ENCODE measurements at regions not wholly inside any gene's neighbourhood (a gene's known extent, or its start where the extent isn't known, plus 50 kb on each side); places are given as distances from the start of the nearest gene placed in this dataset.

DNA sequence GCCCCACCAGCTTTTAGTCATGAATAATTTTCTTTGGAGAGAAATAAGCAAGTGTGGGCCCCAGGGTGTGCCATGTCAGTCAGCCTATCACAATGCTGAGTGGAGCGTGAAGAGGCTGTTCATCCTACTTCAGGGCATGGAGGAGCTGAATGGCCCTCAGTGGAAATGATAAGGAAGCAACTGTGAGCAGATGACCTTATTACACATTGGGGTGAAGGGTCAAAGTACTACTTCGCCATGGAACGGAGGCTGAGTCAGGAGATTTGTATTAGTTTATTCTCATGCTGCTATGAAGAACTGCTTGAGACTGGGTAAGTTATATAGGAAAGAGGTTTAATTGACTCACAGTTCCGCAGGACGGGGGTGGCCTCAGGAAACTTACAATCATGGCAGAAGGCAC is 231.0 kb upstream of the ADAMTS16 start:
- no peak for DNase-seq

- DNase-seq = no peak
Measured at GRCh38 chr5:4911646-4912403, 228.3 kb upstream of the ADAMTS16 start.

GRCh38 chr5:4921929-4922328 is 218.2 kb upstream of the ADAMTS16 start:
- DNase-seq = no peak

DNA sequence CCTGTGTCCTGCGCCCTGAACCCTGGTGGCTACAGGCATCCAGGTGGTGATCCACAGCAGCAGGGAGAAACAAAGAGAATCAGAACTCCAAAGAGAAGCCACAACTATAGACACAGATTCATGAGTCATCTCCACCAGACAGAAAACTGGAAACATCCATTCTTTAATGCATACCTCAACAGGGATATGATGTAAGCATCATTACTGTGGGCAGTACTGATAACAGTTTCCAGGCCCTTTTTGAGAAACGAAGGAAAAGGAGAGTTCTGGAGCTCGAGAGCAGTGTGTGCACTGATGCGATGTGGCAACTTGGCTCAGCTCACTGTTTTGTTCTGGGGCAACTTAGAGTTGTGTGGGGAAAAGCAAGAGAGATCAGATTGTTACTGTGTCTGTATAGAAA is 215.6 kb upstream of the ADAMTS16 start:
- no peak for DNase-seq

DNA sequence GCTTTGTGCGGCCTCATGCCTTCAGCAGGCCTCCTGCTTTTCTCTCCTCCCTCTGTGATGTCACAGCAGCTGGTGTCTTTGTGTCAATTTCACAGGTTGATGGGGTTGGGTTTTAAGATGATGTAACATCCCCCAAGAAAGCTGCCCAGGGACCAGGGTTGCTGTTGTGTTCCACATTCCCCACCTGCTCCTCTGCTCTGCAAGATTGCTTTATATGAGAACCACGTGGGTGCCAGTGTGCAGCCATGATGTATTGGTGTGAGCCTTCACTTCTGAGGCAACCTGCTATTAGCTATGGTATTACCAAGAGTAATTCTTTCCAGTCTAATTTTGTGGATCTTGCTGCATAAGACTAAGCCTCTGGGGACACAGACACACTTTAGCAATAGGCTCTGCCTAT is 213.0 kb upstream of the ADAMTS16 start:
- DNase-seq = no peak

GRCh38 chr5:4928409-4928808 is 211.7 kb upstream of the ADAMTS16 start:
- no peak for DNase-seq

GRCh38 chr5:4929092-4929655 is 211.0 kb upstream of the ADAMTS16 start:
- no peak for DNase-seq

DNA sequence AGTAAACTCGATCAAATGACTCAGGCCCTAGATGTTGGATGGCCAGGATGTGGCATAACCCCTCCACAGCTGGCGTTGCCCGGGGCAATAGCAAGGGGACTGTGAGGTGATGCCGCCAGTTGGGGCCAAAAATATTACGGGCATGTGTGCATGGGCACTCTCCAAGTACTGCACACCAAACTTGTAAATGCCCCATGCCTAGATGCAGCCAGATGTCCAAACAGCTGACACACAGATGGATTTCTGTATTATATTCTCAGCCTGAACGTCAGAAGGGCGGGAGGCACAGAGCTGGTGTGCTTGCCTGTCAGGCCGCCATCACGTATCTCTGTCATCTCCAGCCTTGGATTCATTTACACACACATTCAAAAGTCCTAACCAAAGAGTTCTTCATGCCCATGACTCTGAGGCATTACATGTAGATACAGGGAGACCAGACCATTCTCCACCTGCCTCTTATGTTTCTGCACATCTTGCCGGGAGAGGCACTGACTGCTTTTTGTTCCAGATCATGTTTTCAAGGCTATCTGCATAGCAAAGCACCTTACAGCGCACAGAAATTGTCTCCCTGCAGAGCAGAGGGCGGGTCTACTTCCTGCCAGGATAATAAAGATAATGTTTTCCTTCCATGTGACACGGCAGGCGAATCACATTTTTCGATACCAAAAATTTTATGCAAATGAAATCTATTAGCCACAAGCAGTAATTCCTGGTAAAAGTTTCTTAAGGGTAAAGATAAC is 200.9 kb upstream of the ADAMTS16 start:
- no peak for DNase-seq

DNA sequence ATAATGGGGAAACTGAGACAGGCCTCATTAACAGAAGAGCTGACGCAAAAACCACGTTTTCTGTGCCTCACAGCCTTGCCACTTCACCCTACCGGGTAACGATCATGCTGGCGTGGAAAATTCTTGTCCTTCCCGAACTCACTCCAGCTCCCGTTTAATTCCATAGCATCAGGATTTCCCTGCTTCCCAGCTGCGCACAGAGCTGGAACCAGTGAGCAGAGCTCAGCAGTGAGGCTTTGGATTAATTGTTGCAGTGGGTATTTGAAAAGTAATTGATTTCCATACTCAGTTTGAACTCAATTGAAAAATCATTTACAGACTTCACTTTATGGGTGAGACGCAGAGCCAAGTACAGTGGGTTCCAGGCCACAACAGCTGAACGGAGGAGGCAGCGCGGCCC is 199.0 kb upstream of the ADAMTS16 start:
- no peak for DNase-seq

GRCh38 chr5:4941957-4942830 is 197.9 kb upstream of the ADAMTS16 start:
- DNase-seq = peak; percentile 8

DNA sequence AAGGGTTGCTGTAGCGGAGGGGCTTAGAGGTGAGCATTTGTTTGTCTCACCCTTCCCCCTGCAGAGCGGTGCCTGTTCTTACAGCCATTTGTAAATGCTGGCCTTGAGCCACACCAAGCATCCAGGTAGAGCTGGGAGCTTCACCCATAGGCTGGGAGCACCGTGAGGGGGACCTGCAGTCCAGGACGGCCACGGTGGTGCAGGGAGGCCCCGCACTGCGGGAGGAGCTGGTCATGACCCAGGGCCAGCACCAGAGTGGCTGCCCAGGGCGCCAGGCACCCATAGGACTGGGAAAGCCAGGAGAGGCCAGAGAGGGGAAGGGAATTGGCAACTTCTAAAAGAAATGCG is 197.3 kb upstream of the ADAMTS16 start:
- DNase-seq = no peak

- no peak for DNase-seq
Measured at GRCh38 chr5:4945296-4945695, 194.8 kb upstream of the ADAMTS16 start.

GRCh38 chr5:4947106-4947505 is 193.0 kb upstream of the ADAMTS16 start:
- no peak for DNase-seq

DNA sequence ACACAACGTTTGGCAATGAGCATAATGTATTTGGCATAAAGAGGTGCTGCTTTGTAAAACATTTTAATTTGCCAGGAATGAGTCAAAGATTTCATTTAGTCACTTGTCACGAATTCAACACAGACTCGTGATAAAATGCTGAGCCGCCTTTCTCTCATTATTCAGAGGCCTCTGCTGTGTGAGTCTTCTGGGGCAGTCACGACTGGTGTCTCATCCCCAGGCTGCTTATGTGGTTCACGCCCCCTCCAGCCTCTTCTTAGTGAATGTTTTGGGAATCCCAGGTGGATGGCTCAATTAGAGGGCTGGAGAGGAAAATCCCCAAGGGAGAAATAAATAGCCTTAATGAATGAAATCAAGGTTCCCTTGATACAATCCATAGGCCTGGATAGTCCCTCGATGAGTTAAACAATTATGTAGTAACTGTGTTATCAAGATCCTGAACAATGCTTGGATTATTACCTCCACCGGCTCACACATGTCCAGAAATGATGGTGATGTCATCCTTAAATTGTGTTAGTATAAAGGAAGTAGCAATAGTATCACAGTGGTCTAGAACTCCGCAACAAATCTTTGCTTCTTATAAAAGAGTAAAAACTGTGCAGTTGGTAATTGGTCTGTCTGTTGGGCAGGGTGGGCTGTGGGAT is 192.1 kb upstream of the ADAMTS16 start:
- DNase-seq = no peak

GRCh38 chr5:4949108-4949507 is 191.0 kb upstream of the ADAMTS16 start:
- DNase-seq = no peak

GRCh38 chr5:4953576-4953975 is 186.6 kb upstream of the ADAMTS16 start:
- DNase-seq = no peak

GRCh38 chr5:4954048-4954447 is 186.1 kb upstream of the ADAMTS16 start:
- DNase-seq = no peak

- no peak for DNase-seq
Measured at GRCh38 chr5:4963265-4963664, 176.9 kb upstream of the ADAMTS16 start.

- no peak for DNase-seq
Measured at GRCh38 chr5:4969351-4969750, 170.8 kb upstream of the ADAMTS16 start.

GRCh38 chr5:4970171-4970570 is 170.0 kb upstream of the ADAMTS16 start:
- DNase-seq = no peak

- no peak for DNase-seq
Measured at GRCh38 chr5:4976902-4977301, 163.2 kb upstream of the ADAMTS16 start.

- DNase-seq = no peak
Measured at GRCh38 chr5:4977416-4978110, 162.6 kb upstream of the ADAMTS16 start.
